Stomach (tissue), 8 donors: ENCODE measurements at regions not wholly inside any gene's neighbourhood (a gene's known extent, or its start where the extent isn't known, plus 50 kb on each side); places are given as distances from the start of the nearest gene placed in this dataset.

ENCODE experiments used
- DNase-seq, 2 donors: peaks; one replicate each; pipeline versions ENCODE4 v3.0.0 to v3.0.0-alpha.2; 2013 to 2019
- H3K27ac ChIP-seq, 5 donors: fragments of 200-600 bp in 4 of 5; sonication (generic) in 4 of 5; one replicate each; pipeline ENCODE4 v1.5.1; 2013 to 2019; ENCODE audit warnings: mild to moderate bottlenecking in 1 of 5, moderate library complexity in 1 of 5
- H3K27me3 ChIP-seq, 3 donors: fragments of 200-600 bp; sonication (generic); one replicate each; pipeline ENCODE4 v1.5.1; 2017 to 2019; ENCODE audit warnings: mixed run types in 1 of 3
- H3K36me3 ChIP-seq, 4 donors: fragments of 200-600 bp; sonication (generic); 1 replicate in 3 of 4; 2 replicates in 1 of 4; pipeline ENCODE4 v1.5.1; 2016 to 2019
- H3K4me1 ChIP-seq, 4 donors: fragments of 200-600 bp; sonication (generic); one replicate each; pipeline ENCODE4 v1.5.1; 2016 to 2019
- H3K4me3 ChIP-seq, 4 donors: fragments of 200-600 bp; sonication (generic) in 3 of 4; one replicate each; pipeline ENCODE4 v1.5.1; 2016 to 2019; ENCODE audit warnings: mild to moderate bottlenecking in 1 of 4
- H3K9me3 ChIP-seq, 4 donors: fragments of 200-600 bp; sonication (generic); one replicate each; pipeline ENCODE4 v1.5.1; 2016 to 2019
- EP300 ChIP-seq: sonication (generic); formaldehyde crosslinking; IDR thresholded peaks from one replicate; pipeline ENCODE4 v1.6.1; 2017; ENCODE audit warnings: antibody characterized with exemption
- POLR2A ChIP-seq, 4 donors: fragments of 450-650 bp; IDR thresholded peaks; one replicate each; pipeline ENCODE4 v1.6.1; 2016; ENCODE audit warnings: antibody characterized with exemption in 4 of 4, control low read depth in 2 of 4, mild to moderate bottlenecking in 1 of 4, moderate library complexity in 1 of 4
- POLR2AphosphoS5 ChIP-seq, 3 donors: sonication (generic); formaldehyde crosslinking; IDR thresholded peaks; one replicate each; pipeline ENCODE4 v1.6.1; 2016; ENCODE audit warnings: antibody characterized with exemption in 3 of 3
- WGBS, 5 donors: extraction: QIAGEN DNeasy Blood & Tissue Kit in 3 of 5; methylation state at CpG; one replicate each; pipeline versions ENCODE4 v1.1.5 to v1.1.7; 2013 to 2018; 5-methylcytosine and 5-hydroxymethylcytosine counted together
- intact Hi-C: fragments of 100-400 bp; cut with DNase I; formaldehyde crosslinking; loops from one replicate; pipeline ENCODE4 v1.15.1; 2023; ENCODE audit warnings: low total_unique reads
- TF ChIP-seq, protein P1 (sequence below), 7 experiments: fragments of 450-650 bp in 4 of 7; fragments of 200-600 bp in 3 of 7; sonication (generic) in 3 of 7; IDR thresholded peaks; one replicate each; pipeline ENCODE4 v1.5.1; 2016 to 2019; ENCODE audit warnings: antibody characterized with exemption in 7 of 7, control low read depth in 2 of 7, mild to moderate bottlenecking in 1 of 7
- donor health status: healthy with polysubstance abuse.
- donor health status: Bipolar disorder and iron deficiency.
- donor health status: healthy.

DNA sequence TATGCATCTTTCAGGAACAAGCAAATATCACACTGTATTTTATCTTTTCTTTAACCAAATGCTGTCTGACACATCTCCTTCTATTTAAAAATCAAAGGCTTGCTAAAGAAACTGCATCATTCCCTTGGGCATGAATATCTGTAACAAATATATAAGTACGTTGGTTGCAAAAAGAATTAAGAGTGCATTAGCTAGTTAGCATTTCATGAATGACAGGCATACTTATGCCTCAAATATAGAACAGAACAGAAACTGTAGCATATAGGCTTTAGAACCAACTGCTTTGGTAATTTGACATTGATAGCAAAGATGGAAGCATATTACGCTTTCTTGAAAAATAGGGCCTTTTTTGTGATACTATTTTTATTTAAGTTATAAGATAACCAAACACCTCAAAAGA lies 761.2 kb downstream of the MAT2B start:
- TF ChIP-seq, protein P1, sequence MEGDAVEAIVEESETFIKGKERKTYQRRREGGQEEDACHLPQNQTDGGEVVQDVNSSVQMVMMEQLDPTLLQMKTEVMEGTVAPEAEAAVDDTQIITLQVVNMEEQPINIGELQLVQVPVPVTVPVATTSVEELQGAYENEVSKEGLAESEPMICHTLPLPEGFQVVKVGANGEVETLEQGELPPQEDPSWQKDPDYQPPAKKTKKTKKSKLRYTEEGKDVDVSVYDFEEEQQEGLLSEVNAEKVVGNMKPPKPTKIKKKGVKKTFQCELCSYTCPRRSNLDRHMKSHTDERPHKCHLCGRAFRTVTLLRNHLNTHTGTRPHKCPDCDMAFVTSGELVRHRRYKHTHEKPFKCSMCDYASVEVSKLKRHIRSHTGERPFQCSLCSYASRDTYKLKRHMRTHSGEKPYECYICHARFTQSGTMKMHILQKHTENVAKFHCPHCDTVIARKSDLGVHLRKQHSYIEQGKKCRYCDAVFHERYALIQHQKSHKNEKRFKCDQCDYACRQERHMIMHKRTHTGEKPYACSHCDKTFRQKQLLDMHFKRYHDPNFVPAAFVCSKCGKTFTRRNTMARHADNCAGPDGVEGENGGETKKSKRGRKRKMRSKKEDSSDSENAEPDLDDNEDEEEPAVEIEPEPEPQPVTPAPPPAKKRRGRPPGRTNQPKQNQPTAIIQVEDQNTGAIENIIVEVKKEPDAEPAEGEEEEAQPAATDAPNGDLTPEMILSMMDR (IDR thresholded peaks at IDR 0.05): no peak
- TF ChIP-seq EP300 (no peak), POLR2A (IDR thresholded peaks at IDR 0.05) (no peak), POLR2AphosphoS5 (IDR thresholded peaks at IDR 0.05) (no peak)
- Histone ChIP-seq H3K4me1 (no peaks in the 10 kb centered on the region), H3K9me3 (no peaks in the 10 kb centered on the region), H3K27ac (no peak overlapping the region), H3K27me3 (no peaks in the 10 kb centered on the region), H3K36me3 (no peaks in the 10 kb centered on the region), H3K4me3 (no peak overlapping the region)
- intact Hi-C loops: no loop called here
- 83 to 91% (median 88%) methylated on average over 2 of the region's 2 CpGs for WGBS, 5 donors
- DNase-seq: no peak

DNA sequence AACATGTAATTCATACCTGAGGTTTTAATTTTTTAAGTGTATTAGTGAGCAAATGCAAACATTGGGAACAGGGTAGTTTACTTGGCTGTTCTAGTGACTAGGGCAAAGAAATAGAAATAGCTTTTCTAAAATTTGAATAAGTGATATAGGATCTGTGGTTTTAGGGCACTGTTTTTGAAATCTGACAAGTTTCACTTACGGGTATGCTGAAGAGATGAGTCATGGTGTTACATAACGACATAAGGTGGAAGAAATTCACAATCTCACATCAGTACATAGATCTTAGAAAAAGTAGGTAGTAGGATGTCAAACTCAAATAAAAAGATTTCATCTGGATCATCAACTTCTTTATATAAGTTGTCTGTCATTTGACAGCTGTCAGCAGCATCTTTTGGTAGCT lies 772.3 kb downstream of the MAT2B start:
- TF ChIP-seq POLR2A (IDR thresholded peaks at IDR 0.05) (no peak), EP300 (no peak), POLR2AphosphoS5 (IDR thresholded peaks at IDR 0.05) (no peak)
- TF ChIP-seq, protein P1 (IDR thresholded peaks at IDR 0.05): no peak
- no peaks in the 10 kb centered on the region for H3K27me3 ChIP-seq
- 45 to 61% (median 50%) methylated on average over 2 of the region's 2 CpGs for WGBS, 5 donors
- H3K4me1 ChIP-seq: no peaks in the 10 kb centered on the region
- no peak overlapping the region for H3K27ac ChIP-seq
- DNase-seq: no peak
- H3K36me3 ChIP-seq: no peaks in the 10 kb centered on the region
- no peaks in the 10 kb centered on the region for H3K9me3 ChIP-seq
- H3K4me3 ChIP-seq: no peak overlapping the region
- intact Hi-C loops: no loop called here

- WGBS, 5 donors: 17 to 50% (median 28%) methylated on average over 1 of the region's 1 CpG
- no peak for DNase-seq
Observed at GRCh38 chr5:164289526-164289925, 784.1 kb downstream of the MAT2B start.

GRCh38 chr5:164296603-164297080 lies 791.2 kb downstream of the MAT2B start:
- DNase-seq: peak in 1 of 2 donors; percentile 40
- Histone ChIP-seq H3K4me3 (peak overlapping the region in 2 of 4 donors; percentile 3 to 19), H3K36me3 (no peaks in the 10 kb centered on the region), H3K4me1 (peaks cover 0 to 6% (median 0%) of the 10 kb centered on the region in 4 donors), H3K27ac (no peak overlapping the region), H3K27me3 (peaks cover 0 to 5% (median 0%) of the 10 kb centered on the region in 3 donors), H3K9me3 (peaks cover 0 to 5% (median 0%) of the 10 kb centered on the region in 4 donors)
- 14 to 28% (median 20%) methylated on average over 14 of the region's 14 CpGs for WGBS, 5 donors
- intact Hi-C loops: no loop called here
- no peak for TF ChIP-seq POLR2A (IDR thresholded peaks at IDR 0.05)
- TF ChIP-seq EP300: no peak
- TF ChIP-seq POLR2AphosphoS5 (IDR thresholded peaks at IDR 0.05): no peak
- TF ChIP-seq, protein P1 (IDR thresholded peaks at IDR 0.05): no peak

More at GRCh38 chr5:164289526-164289925, 784.1 kb downstream of the MAT2B start:
- intact Hi-C loops: no loop called here
- peaks cover 0 to 8% (median 2%) of the 10 kb centered on the region in 4 donors for H3K9me3 ChIP-seq
- TF ChIP-seq POLR2A (IDR thresholded peaks at IDR 0.05) (no peak), POLR2AphosphoS5 (IDR thresholded peaks at IDR 0.05) (no peak), EP300 (no peak)
- TF ChIP-seq, protein P1 (IDR thresholded peaks at IDR 0.05): no peak
- H3K36me3 ChIP-seq: no peaks in the 10 kb centered on the region
- no peak overlapping the region for H3K4me3 ChIP-seq
- H3K4me1 ChIP-seq: no peaks in the 10 kb centered on the region
- no peak overlapping the region for H3K27ac ChIP-seq
- no peaks in the 10 kb centered on the region for H3K27me3 ChIP-seq
